Nephron (organoid): ENCODE measurements at regions not wholly inside any gene's neighbourhood (a gene's known extent, or its start where the extent isn't known, plus 50 kb on each side); places are given as distances from the start of the nearest gene placed in this dataset.
"Not testable (repeated sequence)": the region's sequence is repeated elsewhere in the genome, so short reads cannot be mapped to it uniquely, and the experiment has no call there.

ENCODE experiments used
- H3K27ac Mint-ChIP-seq, 3 experiments: 2 replicates each; pipeline ENCODE4 v1.8.0; 2020; ENCODE audit warnings: mixed read lengths in 3 of 3, mild to moderate bottlenecking in 2 of 3, moderate library complexity in 1 of 3
- H3K27me3 Mint-ChIP-seq: 2 replicates; pipeline ENCODE4 v1.8.0; 2021; ENCODE audit warnings: low read depth, mild to moderate bottlenecking, moderate library complexity, mixed read lengths
- H3K36me3 Mint-ChIP-seq: 2 replicates; pipeline ENCODE4 v1.8.0; 2020; ENCODE audit warnings: low read depth, mixed read lengths
- H3K4me1 Mint-ChIP-seq: 2 replicates; pipeline ENCODE4 v1.8.0; 2020; ENCODE audit warnings: mixed read lengths
- H3K4me3 Mint-ChIP-seq, 3 experiments: 2 replicates each; pipeline ENCODE4 v1.8.0; 2020; ENCODE audit warnings: mild to moderate bottlenecking in 3 of 3, mixed read lengths in 3 of 3, moderate library complexity in 2 of 3
- H3K9me3 Mint-ChIP-seq: 2 replicates; pipeline ENCODE4 v1.8.0; 2020; ENCODE audit warnings: mixed read lengths
- CTCF ChIP-seq, 3 experiments: fragments of 200-600 bp; sonication (generic); IDR thresholded peaks; one replicate each; pipeline ENCODE4 v1.5.0; 2021; ENCODE audit warnings: antibody characterized with exemption in 3 of 3; ENCODE audit not compliant: unreplicated experiment in 3 of 3

- no peak for TF ChIP-seq CTCF (IDR thresholded peaks at IDR 0.05; ENCODE audit: unreplicated experiment in 3 of 3)
- no peak overlapping the region for H3K4me3 Mint-ChIP-seq
- no peaks in the 10 kb centered on the region for H3K9me3 Mint-ChIP-seq
- no peak overlapping the region for H3K27ac Mint-ChIP-seq
- peaks cover 4% of the 10 kb centered on the region for H3K27me3 Mint-ChIP-seq
- H3K4me1 Mint-ChIP-seq, result peaks cover 12% of the 10 kb centered on the region
- H3K36me3 Mint-ChIP-seq, result no peaks in the 10 kb centered on the region
These were observed 216.1 kb upstream of the MYLIP start for GRCh38 chr6:15912505-15913400.

GRCh38 chr6:15911753-15912504 is 217.0 kb upstream of the MYLIP start:
- no peak overlapping the region for H3K4me3 Mint-ChIP-seq
- TF ChIP-seq CTCF (IDR thresholded peaks at IDR 0.05; ENCODE audit: unreplicated experiment in 3 of 3), result no peak
- peaks cover 12% of the 10 kb centered on the region for H3K4me1 Mint-ChIP-seq

GRCh38 chr6:15909290-15910070 is 219.4 kb upstream of the MYLIP start:
- H3K9me3 Mint-ChIP-seq, result no peaks in the 10 kb centered on the region
- no peak overlapping the region for H3K4me3 Mint-ChIP-seq
- no peak for TF ChIP-seq CTCF (IDR thresholded peaks at IDR 0.05; ENCODE audit: unreplicated experiment in 3 of 3)
- peaks cover 33% of the 10 kb centered on the region for H3K4me1 Mint-ChIP-seq
- no peak overlapping the region for H3K27ac Mint-ChIP-seq
- peaks cover 4% of the 10 kb centered on the region for H3K27me3 Mint-ChIP-seq
- H3K36me3 Mint-ChIP-seq, result no peaks in the 10 kb centered on the region

More at GRCh38 chr6:15911753-15912504, 217.0 kb upstream of the MYLIP start:
- no peaks in the 10 kb centered on the region for H3K9me3 Mint-ChIP-seq
- H3K27ac Mint-ChIP-seq, result no peak overlapping the region
- no peaks in the 10 kb centered on the region for H3K36me3 Mint-ChIP-seq
- peaks cover 4% of the 10 kb centered on the region for H3K27me3 Mint-ChIP-seq

DNA sequence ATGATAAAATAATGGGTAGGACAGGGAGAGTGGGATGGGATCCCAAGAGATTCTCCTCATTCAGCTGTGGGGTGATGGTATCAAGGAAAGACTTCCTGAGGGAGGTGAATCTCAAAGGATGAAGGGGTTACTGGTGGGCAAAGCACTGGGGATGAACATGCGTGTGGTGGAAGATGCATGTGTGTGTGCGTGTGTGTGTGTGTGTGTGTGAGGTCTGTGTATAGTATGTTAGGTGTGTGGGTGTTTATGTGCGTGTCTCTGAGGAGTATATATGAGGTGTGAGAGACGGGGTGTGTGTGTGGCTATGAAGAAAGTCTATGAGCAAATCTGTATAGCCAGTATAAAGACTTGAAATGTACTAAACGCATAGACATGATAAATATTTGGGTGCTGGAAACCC is 220.0 kb upstream of the MYLIP start:
- Mint-ChIP-seq H3K9me3 (no peaks in the 10 kb centered on the region), H3K27ac (no peak overlapping the region), H3K27me3 (peaks cover 4% of the 10 kb centered on the region), H3K36me3 (no peaks in the 10 kb centered on the region), H3K4me3 (no peak overlapping the region), H3K4me1 (peaks cover 33% of the 10 kb centered on the region)
- TF ChIP-seq CTCF (IDR thresholded peaks at IDR 0.05; ENCODE audit: unreplicated experiment in 3 of 3), result no peak

DNA sequence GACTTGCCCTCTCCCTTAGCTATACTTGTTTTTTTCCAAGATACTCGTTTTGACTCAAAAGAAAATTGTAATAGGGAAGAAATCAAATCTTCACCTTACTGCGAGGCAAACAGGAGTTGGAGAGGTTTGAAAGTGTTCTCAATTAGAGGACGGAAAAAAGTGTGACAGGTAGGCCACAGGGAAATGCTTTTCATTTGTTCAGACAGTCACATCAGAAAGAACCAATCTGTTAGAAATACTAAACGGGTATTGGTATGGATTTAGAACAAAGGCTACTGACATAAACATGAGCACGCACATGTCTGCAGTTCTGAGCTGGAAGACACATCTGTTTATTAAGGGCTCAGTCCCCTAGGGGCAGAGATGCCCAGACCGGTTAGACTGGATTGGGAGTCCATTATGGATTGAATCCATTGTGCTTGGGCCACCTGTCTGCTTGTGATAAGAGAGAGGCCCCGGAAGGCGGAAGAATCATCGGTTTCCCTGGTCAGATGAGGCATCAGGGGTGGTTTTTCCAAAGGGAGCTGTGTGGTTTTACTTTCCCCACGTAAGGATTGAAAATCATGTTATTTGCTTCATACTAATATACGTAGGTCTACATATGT is 220.9 kb upstream of the MYLIP start:
- peak overlapping the region in 1 of 3 experiments; percentile 56 for H3K27ac Mint-ChIP-seq
- peaks cover 4% of the 10 kb centered on the region for H3K27me3 Mint-ChIP-seq
- H3K9me3 Mint-ChIP-seq, result no peaks in the 10 kb centered on the region
- H3K4me3 Mint-ChIP-seq, result no peak overlapping the region
- no peaks in the 10 kb centered on the region for H3K36me3 Mint-ChIP-seq
- H3K4me1 Mint-ChIP-seq, result peaks cover 33% of the 10 kb centered on the region
- no peak for TF ChIP-seq CTCF (IDR thresholded peaks at IDR 0.05; ENCODE audit: unreplicated experiment in 3 of 3)

- Mint-ChIP-seq H3K27ac (peak overlapping the region in 1 of 3 experiments; percentile 56), H3K4me1 (peaks cover 29% of the 10 kb centered on the region)
- H3K4me3 Mint-ChIP-seq, H3K9me3 Mint-ChIP-seq, H3K36me3 Mint-ChIP-seq, H3K27me3 Mint-ChIP-seq: not testable (repeated sequence)
These were observed 221.5 kb upstream of the MYLIP start for GRCh38 chr6:15907220-15907913.
